ENCODE measurements at regions not wholly inside any gene's neighbourhood (a gene's known extent, or its start where the extent isn't known, plus 50 kb on each side); places are given as distances from the start of the nearest gene placed in this dataset.
A peak's percentile ranks its signal among the peaks of the same experiment; 100 is the strongest.

DNA sequence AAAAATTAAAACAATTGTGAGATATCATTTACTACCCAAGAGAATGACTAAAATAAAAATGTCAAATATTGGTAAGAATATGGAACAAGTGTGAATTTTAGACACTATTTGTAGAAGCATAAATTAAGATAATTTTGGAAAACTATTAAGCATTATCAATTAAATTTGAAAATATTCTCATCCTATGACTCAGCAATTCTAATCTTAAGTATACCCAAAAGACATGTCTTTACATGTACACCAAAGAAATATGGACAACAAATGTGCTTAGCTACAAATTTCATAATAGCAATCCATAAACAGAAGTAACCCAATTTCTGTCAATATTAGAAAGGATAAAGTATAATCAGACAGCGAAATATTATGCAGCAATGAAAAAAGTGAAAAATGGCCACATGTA lies 1032.2 kb upstream of the SEMA6D start:
- no peak overlapping the region for H4K8ac ChIP-seq (ENCODE audit: extremely low read depth, insufficient read depth, low read length)
- no peak overlapping the region for H3K56ac ChIP-seq (replicated peaks; ENCODE audit: insufficient read length, low read depth, low read length)
- H3K79me1 ChIP-seq (ENCODE audit: low read depth, low read length): no peaks in the 10 kb centered on the region
- H3K79me2 ChIP-seq (ENCODE audit: control insufficient read depth in 1 of 2, insufficient read depth in 2 of 2, low read length in 2 of 2): no peaks in the 10 kb centered on the region
- no peak overlapping the region for H2BK12ac ChIP-seq (ENCODE audit: low read depth, low read length)
- no peak overlapping the region for H2BK5ac ChIP-seq (ENCODE audit: low read depth, low read length)
- no peak overlapping the region for H3K23ac ChIP-seq (ENCODE audit: insufficient read length)
- no peak overlapping the region for H3K4me2 ChIP-seq (ENCODE audit: insufficient read depth in 1 of 2, low read depth in 2 of 2, low read length in 2 of 2)
- no peak overlapping the region for H2AK5ac ChIP-seq (ENCODE audit: low read depth, low read length)
- FAIRE-seq (no peak), DNase-seq (ENCODE audit: low read depth in 1 of 2, low spot score in 2 of 2) (no peak)
- no peaks in the 10 kb centered on the region for H3K36me3 ChIP-seq (ENCODE audit: control insufficient read depth in 2 of 4, insufficient read depth in 4 of 4, low read length in 3 of 4)
- H3K27ac ChIP-seq (ENCODE audit: low read depth, low read length): no peak overlapping the region
- no peak overlapping the region for H2BK120ac ChIP-seq (replicated peaks; ENCODE audit: low read depth, low read length)
- no peak overlapping the region for H4K91ac ChIP-seq (replicated peaks; ENCODE audit: insufficient read length, low read length)
- CTCF ChIA-PET (ENCODE audit: partially characterized antibody): no interaction called here
- POLR2A ChIA-PET (ENCODE audit: partially characterized antibody): no interaction called here
- H4K20me1 ChIP-seq (replicated peaks in 1 of 2; ENCODE audit: control insufficient read depth in 1 of 2, insufficient read depth in 2 of 2, low read length in 2 of 2): no peaks in the 10 kb centered on the region
- H3K9ac ChIP-seq (replicated peaks in 1 of 4; ENCODE audit: extremely low read depth in 1 of 4, low read depth in 3 of 4, low read length in 3 of 4): no peak overlapping the region
- no peak overlapping the region for H3K4ac ChIP-seq (replicated peaks; ENCODE audit: insufficient read length, low read depth, low read length)
- H3K18ac ChIP-seq (ENCODE audit: extremely low read depth, low read length): no peak overlapping the region
- TF ChIP-seq BACH1 (IDR thresholded peaks at IDR 0.05; ENCODE audit: low read length) (peak; percentile 36; the same call in 1 of the 2 replicates), BCL11A (IDR thresholded peaks at IDR 0.05; ENCODE audit: low read depth in 2 of 2, low read length in 2 of 2) (no peak)
- H3K14ac ChIP-seq (ENCODE audit: insufficient read length): no peak overlapping the region
- no peak overlapping the region for H3K4me3 ChIP-seq (ENCODE audit: extremely low read depth in 1 of 4, insufficient read depth in 2 of 4, low read depth in 3 of 4, low read length in 4 of 4)
- H3K4me1 ChIP-seq (replicated peaks in 1 of 4; ENCODE audit: control insufficient read depth in 3 of 4, insufficient read depth in 4 of 4, low read length in 3 of 4): no peaks in the 10 kb centered on the region
- H4K5ac ChIP-seq (ENCODE audit: insufficient read length, low read depth, low read length): no peak overlapping the region
- H2BK15ac ChIP-seq (ENCODE audit: low read length): no peak overlapping the region
- H2AFZ ChIP-seq (ENCODE audit: low read length): no peak overlapping the region
- no peaks in the 10 kb centered on the region for H3K23me2 ChIP-seq (ENCODE audit: low read depth, low read length)
- WGBS, 2 experiments (ENCODE audit: extremely low coverage in 1 of 2, insufficient coverage in 1 of 2, insufficient read length in 1 of 2, insufficient replicate concordance in 2 of 2, low coverage in 1 of 2, low lambda C conversion rate in 2 of 2, missing lambda C conversion rate in 1 of 2): 57% methylated on average over 1 of the region's 1 CpG; no CpG with 5 or more reads in 1 of the 2 experiments
- H2BK20ac ChIP-seq (ENCODE audit: low read length): no peak overlapping the region
- no peaks in the 10 kb centered on the region for H3K27me3 ChIP-seq (replicated peaks in 1 of 4; ENCODE audit: control insufficient read depth in 3 of 4, extremely low read depth in 1 of 4, insufficient read depth in 3 of 4, low read length in 3 of 4)
- no peaks in the 10 kb centered on the region for H3K9me3 ChIP-seq (ENCODE audit: insufficient read depth in 2 of 2, low read depth in 1 of 2, low read length in 1 of 2)

Data from H1 (cell line).